GM23338 (cell line): ENCODE measurements at regions not wholly inside any gene's neighbourhood (a gene's known extent, or its start where the extent isn't known, plus 50 kb on each side); places are given as distances from the start of the nearest gene placed in this dataset.

Experiments
- ATAC-seq: fragments of 200-7000 bp; cut with Tn5 transposase; 3 replicates; pipeline ENCODE4 v1.9.1; 2020
- DNase-seq: peaks from one replicate; pipeline ENCODE4 v3.0.0-alpha.2; 2015; ENCODE audit warnings: low spot score
- H2AFZ ChIP-seq: fragments of 200-600 bp; sonication (generic); 2 replicates; pipeline ENCODE4 v1.8.0; 2016; ENCODE audit warnings: antibody characterized with exemption, mild to moderate bottlenecking, moderate library complexity
- H3F3A ChIP-seq: fragments of 200-600 bp; sonication (generic); replicated peaks from 2 replicates; pipeline ENCODE4 v1.8.0; 2017; ENCODE audit warnings: antibody characterized with exemption, mixed run types, low read depth
- H3K27ac ChIP-seq: fragments of 200-600 bp; sonication (generic); 2 replicates; pipeline ENCODE4 v1.6.1; 2016; ENCODE audit warnings: low read depth
- H3K27me3 ChIP-seq: fragments of 200-600 bp; sonication (generic); 2 replicates; pipeline ENCODE4 v1.8.0; 2016; ENCODE audit warnings: mild to moderate bottlenecking, mixed run types, moderate library complexity; ENCODE audit not compliant: insufficient read depth
- H3K36me3 ChIP-seq: fragments of 200-600 bp; sonication (generic); 2 replicates; pipeline ENCODE4 v1.8.0; 2016; ENCODE audit warnings: mild to moderate bottlenecking; ENCODE audit not compliant: insufficient read depth
- H3K4me1 ChIP-seq: fragments of 200-600 bp; sonication (generic); 2 replicates; pipeline ENCODE4 v1.8.0; 2016; ENCODE audit warnings: mild to moderate bottlenecking, moderate library complexity; ENCODE audit not compliant: insufficient read depth
- H3K4me2 ChIP-seq: fragments of 200-600 bp; sonication (generic); 2 replicates; pipeline ENCODE4 v1.7.1; 2017; ENCODE audit warnings: mixed run types
- H3K4me3 ChIP-seq: fragments of 200-600 bp; sonication (generic); 2 replicates; pipeline ENCODE4 v1.6.1; 2016; ENCODE audit warnings: mixed run types
- H3K79me2 ChIP-seq: fragments of 200-600 bp; sonication (generic); replicated peaks from 2 replicates; pipeline ENCODE4 v1.8.0; 2017; ENCODE audit warnings: mild to moderate bottlenecking; ENCODE audit not compliant: insufficient read depth
- H3K9me2 ChIP-seq: fragments of 200-600 bp; sonication (generic); 2 replicates; pipeline ENCODE4 v1.8.0; 2017; ENCODE audit not compliant: insufficient read depth
- H4K20me1 ChIP-seq: fragments of 200-600 bp; sonication (generic); replicated peaks from 2 replicates; pipeline ENCODE4 v1.8.0; 2017; ENCODE audit warnings: mild to moderate bottlenecking; ENCODE audit not compliant: insufficient read depth
- H3K27ac Mint-ChIP-seq: 2 replicates; pipeline ENCODE4 v1.8.0; 2020; ENCODE audit warnings: inconsistent platforms, mild to moderate bottlenecking, moderate library complexity, mixed read lengths
- H3K27me3 Mint-ChIP-seq: 3 replicates; pipeline ENCODE4 v1.8.0; 2022; ENCODE audit warnings: low read depth, mild to moderate bottlenecking, moderate library complexity, mixed read lengths, inconsistent platforms; ENCODE audit not compliant: insufficient read depth, poor library complexity
- H3K36me3 Mint-ChIP-seq: 3 replicates; pipeline ENCODE4 v1.8.0; 2021; ENCODE audit warnings: low read depth, mild to moderate bottlenecking, inconsistent platforms, moderate library complexity, mixed read lengths
- H3K4me1 Mint-ChIP-seq: 3 replicates; pipeline ENCODE4 v1.8.0; 2020; ENCODE audit warnings: mild to moderate bottlenecking, inconsistent platforms, mixed read lengths
- H3K4me3 Mint-ChIP-seq: 3 replicates; pipeline ENCODE4 v1.8.0; 2021; ENCODE audit warnings: moderate library complexity, mild to moderate bottlenecking, inconsistent platforms, mixed read lengths
- H3K9me3 Mint-ChIP-seq: 3 replicates; pipeline ENCODE4 v1.8.0; 2020; ENCODE audit warnings: moderate library complexity, mild to moderate bottlenecking, inconsistent platforms, mixed read lengths
- CREB1 ChIP-seq: fragments of 250-450 bp; sonication (Bioruptor Pico); IDR thresholded peaks from 2 replicates; pipeline ENCODE4 v1.5.0; 2020; ENCODE audit warnings: low read depth, mild to moderate bottlenecking, moderate library complexity
- EZH2 ChIP-seq: fragments of 200-600 bp; sonication (generic); IDR thresholded peaks from one replicate; pipeline ENCODE4 v1.8.0; 2017; ENCODE audit warnings: antibody characterized with exemption, mild to moderate bottlenecking, low read depth; ENCODE audit not compliant: unreplicated experiment
- EZH2phosphoT487 ChIP-seq: fragments of 200-600 bp; sonication (generic); IDR thresholded peaks from one replicate; pipeline ENCODE4 v1.8.1; 2018; ENCODE audit warnings: antibody characterized with exemption; ENCODE audit not compliant: unreplicated experiment
- POLR2AphosphoS5 ChIP-seq: IDR thresholded peaks from 2 replicates; pipeline ENCODE4 v1.6.1; 2016; ENCODE audit warnings: antibody characterized with exemption, low read depth
- TF ChIP-seq, protein P1 (sequence below): fragments of 250-450 bp; sonication (Bioruptor Pico); IDR thresholded peaks from 2 replicates; pipeline ENCODE4 v1.5.0; 2020; ENCODE audit warnings: mild to moderate bottlenecking, moderate library complexity
- TF ChIP-seq, protein P2 (sequence below), 2 experiments: fragments of 200-600 bp in 1 of 2; sonication (generic) in 1 of 2; conservative IDR thresholded peaks; 2 replicates each; pipeline versions ENCODE4 v1.5.1 to v1.6.1; 2016 to 2017; ENCODE audit warnings: antibody characterized with exemption in 2 of 2, low read depth in 2 of 2, mild to moderate bottlenecking in 2 of 2, moderate library complexity in 1 of 2
- TF ChIP-seq, protein P3 (sequence below): IDR thresholded peaks from one replicate; pipeline ENCODE4 v1.6.1; 2018; ENCODE audit warnings: antibody characterized with exemption; ENCODE audit not compliant: unreplicated experiment

DNA sequence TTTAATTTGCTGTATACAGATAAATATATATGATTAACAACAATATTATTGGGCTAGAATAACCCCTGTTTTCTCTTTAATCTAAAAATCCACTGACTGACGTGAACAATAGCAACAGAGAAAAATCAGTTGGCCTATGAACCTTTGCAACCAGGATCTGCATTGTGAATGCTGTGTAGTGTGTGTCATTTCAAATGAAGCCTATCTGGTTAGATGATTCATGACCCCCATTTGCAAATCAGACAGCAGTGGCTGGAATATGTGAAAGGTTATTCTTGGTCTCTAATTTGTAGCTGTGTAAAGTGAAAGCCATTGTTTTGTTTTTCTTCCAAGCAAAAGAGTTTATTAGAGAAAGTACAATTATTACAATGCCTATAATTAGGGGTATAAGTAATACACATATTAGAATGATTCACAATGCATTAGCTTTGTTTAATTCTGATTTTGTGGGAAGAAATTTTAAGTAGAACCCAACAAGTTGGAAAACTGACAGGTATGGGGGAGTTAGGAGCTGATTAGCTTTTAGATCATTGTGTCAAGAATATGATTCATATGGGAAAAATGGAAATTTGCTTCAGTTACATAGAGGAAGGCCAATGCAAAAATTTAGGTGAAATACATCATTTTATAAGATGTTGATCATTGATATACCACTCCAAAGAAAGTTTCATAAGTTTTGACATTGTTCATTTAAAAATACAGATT lies 1362.2 kb upstream of the TMEFF2 start (continued):
- TF ChIP-seq, protein P1, sequence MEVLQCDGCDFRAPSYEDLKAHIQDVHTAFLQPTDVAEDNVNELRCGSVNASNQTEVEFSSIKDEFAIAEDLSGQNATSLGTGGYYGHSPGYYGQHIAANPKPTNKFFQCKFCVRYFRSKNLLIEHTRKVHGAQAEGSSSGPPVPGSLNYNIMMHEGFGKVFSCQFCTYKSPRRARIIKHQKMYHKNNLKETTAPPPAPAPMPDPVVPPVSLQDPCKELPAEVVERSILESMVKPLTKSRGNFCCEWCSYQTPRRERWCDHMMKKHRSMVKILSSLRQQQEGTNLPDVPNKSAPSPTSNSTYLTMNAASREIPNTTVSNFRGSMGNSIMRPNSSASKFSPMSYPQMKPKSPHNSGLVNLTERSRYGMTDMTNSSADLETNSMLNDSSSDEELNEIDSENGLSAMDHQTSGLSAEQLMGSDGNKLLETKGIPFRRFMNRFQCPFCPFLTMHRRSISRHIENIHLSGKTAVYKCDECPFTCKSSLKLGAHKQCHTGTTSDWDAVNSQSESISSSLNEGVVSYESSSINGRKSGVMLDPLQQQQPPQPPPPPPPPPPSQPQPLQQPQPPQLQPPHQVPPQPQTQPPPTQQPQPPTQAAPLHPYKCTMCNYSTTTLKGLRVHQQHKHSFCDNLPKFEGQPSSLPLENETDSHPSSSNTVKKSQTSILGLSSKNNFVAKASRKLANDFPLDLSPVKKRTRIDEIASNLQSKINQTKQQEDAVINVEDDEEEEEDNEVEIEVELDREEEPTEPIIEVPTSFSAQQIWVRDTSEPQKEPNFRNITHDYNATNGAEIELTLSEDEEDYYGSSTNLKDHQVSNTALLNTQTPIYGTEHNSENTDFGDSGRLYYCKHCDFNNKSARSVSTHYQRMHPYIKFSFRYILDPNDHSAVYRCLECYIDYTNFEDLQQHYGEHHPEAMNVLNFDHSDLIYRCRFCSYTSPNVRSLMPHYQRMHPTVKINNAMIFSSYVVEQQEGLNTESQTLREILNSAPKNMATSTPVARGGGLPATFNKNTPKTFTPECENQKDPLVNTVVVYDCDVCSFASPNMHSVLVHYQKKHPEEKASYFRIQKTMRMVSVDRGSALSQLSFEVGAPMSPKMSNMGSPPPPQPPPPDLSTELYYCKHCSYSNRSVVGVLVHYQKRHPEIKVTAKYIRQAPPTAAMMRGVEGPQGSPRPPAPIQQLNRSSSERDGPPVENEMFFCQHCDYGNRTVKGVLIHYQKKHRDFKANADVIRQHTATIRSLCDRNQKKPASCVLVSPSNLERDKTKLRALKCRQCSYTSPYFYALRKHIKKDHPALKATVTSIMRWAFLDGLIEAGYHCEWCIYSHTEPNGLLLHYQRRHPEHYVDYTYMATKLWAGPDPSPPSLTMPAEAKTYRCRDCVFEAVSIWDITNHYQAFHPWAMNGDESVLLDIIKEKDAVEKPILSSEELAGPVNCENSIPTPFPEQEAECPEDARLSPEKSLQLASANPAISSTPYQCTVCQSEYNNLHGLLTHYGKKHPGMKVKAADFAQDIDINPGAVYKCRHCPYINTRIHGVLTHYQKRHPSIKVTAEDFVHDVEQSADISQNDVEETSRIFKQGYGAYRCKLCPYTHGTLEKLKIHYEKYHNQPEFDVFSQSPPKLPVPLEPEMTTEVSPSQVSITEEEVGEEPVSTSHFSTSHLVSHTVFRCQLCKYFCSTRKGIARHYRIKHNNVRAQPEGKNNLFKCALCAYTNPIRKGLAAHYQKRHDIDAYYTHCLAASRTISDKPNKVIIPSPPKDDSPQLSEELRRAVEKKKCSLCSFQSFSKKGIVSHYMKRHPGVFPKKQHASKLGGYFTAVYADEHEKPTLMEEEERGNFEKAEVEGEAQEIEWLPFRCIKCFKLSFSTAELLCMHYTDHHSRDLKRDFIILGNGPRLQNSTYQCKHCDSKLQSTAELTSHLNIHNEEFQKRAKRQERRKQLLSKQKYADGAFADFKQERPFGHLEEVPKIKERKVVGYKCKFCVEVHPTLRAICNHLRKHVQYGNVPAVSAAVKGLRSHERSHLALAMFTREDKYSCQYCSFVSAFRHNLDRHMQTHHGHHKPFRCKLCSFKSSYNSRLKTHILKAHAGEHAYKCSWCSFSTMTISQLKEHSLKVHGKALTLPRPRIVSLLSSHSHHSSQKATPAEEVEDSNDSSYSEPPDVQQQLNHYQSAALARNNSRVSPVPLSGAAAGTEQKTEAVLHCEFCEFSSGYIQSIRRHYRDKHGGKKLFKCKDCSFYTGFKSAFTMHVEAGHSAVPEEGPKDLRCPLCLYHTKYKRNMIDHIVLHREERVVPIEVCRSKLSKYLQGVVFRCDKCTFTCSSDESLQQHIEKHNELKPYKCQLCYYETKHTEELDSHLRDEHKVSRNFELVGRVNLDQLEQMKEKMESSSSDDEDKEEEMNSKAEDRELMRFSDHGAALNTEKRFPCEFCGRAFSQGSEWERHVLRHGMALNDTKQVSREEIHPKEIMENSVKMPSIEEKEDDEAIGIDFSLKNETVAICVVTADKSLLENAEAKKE: no peak
- TF ChIP-seq, protein P2, sequence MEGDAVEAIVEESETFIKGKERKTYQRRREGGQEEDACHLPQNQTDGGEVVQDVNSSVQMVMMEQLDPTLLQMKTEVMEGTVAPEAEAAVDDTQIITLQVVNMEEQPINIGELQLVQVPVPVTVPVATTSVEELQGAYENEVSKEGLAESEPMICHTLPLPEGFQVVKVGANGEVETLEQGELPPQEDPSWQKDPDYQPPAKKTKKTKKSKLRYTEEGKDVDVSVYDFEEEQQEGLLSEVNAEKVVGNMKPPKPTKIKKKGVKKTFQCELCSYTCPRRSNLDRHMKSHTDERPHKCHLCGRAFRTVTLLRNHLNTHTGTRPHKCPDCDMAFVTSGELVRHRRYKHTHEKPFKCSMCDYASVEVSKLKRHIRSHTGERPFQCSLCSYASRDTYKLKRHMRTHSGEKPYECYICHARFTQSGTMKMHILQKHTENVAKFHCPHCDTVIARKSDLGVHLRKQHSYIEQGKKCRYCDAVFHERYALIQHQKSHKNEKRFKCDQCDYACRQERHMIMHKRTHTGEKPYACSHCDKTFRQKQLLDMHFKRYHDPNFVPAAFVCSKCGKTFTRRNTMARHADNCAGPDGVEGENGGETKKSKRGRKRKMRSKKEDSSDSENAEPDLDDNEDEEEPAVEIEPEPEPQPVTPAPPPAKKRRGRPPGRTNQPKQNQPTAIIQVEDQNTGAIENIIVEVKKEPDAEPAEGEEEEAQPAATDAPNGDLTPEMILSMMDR (conservative IDR thresholded peaks at IDR 0.05; ENCODE audit: low read depth in 2 of 2): no peak
- TF ChIP-seq EZH2phosphoT487: no peak

DNA sequence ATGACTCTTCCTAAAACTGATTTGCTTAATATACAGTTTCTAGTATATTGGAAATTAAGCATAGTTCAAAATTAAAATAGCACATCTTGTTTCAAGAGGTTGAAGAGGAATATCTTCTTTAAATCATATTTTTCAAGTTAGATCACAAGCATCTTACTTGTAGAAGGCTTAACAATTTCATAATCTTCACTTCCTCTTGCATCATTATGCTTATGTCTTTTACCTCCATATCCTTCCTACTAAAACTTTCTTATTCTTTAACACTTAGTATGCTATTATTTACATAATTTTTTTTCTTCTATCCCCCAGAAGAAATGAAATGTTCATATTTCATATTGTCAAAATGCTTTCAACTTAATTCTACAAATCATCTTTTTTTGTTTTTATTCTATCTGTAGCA lies 1354.9 kb upstream of the TMEFF2 start:
- H3K79me2 ChIP-seq: no peaks in the 10 kb centered on the region
- H3K36me3 Mint-ChIP-seq: peaks cover 2% of the 10 kb centered on the region; the same call in 1 of the 3 replicates
- H3K27ac ChIP-seq: no peak overlapping the region
- ATAC-seq (no peak), DNase-seq (no peak)
- no peak overlapping the region for H3K4me3 ChIP-seq
- H3K4me1 Mint-ChIP-seq: no peaks in the 10 kb centered on the region
- H3K4me2 ChIP-seq: no peak overlapping the region
- H3K4me1 ChIP-seq: no peaks in the 10 kb centered on the region
- no peaks in the 10 kb centered on the region for H3F3A ChIP-seq
- no peaks in the 10 kb centered on the region for H3K36me3 ChIP-seq
- H3K9me3 Mint-ChIP-seq: peaks cover 7% of the 10 kb centered on the region; the same call in 1 of the 3 replicates
- no peaks in the 10 kb centered on the region for H3K27me3 Mint-ChIP-seq
- no peak overlapping the region for H3K4me3 Mint-ChIP-seq
- H2AFZ ChIP-seq: no peak overlapping the region
- H3K27ac Mint-ChIP-seq: no peak overlapping the region
- no peaks in the 10 kb centered on the region for H3K9me2 ChIP-seq
- no peaks in the 10 kb centered on the region for H4K20me1 ChIP-seq
- H3K27me3 ChIP-seq: no peaks in the 10 kb centered on the region
- TF ChIP-seq EZH2: no peak
- TF ChIP-seq POLR2AphosphoS5: no peak
- no peak for TF ChIP-seq CREB1 (CRISPR knock-in tag)
- TF ChIP-seq, protein P3, sequence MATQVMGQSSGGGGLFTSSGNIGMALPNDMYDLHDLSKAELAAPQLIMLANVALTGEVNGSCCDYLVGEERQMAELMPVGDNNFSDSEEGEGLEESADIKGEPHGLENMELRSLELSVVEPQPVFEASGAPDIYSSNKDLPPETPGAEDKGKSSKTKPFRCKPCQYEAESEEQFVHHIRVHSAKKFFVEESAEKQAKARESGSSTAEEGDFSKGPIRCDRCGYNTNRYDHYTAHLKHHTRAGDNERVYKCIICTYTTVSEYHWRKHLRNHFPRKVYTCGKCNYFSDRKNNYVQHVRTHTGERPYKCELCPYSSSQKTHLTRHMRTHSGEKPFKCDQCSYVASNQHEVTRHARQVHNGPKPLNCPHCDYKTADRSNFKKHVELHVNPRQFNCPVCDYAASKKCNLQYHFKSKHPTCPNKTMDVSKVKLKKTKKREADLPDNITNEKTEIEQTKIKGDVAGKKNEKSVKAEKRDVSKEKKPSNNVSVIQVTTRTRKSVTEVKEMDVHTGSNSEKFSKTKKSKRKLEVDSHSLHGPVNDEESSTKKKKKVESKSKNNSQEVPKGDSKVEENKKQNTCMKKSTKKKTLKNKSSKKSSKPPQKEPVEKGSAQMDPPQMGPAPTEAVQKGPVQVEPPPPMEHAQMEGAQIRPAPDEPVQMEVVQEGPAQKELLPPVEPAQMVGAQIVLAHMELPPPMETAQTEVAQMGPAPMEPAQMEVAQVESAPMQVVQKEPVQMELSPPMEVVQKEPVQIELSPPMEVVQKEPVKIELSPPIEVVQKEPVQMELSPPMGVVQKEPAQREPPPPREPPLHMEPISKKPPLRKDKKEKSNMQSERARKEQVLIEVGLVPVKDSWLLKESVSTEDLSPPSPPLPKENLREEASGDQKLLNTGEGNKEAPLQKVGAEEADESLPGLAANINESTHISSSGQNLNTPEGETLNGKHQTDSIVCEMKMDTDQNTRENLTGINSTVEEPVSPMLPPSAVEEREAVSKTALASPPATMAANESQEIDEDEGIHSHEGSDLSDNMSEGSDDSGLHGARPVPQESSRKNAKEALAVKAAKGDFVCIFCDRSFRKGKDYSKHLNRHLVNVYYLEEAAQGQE: no peak
